CD4-positive, alpha-beta T cell treated with Interleukin-12 subunit alpha and Interleukin-12 subunit beta, for 1 hour (primary cell): ENCODE measurements at regions not wholly inside any gene's neighbourhood (a gene's known extent, or its start where the extent isn't known, plus 50 kb on each side); places are given as distances from the start of the nearest gene placed in this dataset.
"Not testable (repeated sequence)": the region's sequence is repeated elsewhere in the genome, so short reads cannot be mapped to it uniquely, and the experiment has no call there.

Experiments
- DNase-seq: peaks from one replicate; pipeline ENCODE4 v3.0.0-alpha.2; 2020

- no peak for DNase-seq
Measured at GRCh38 chr9:79489261-79490000, 82.3 kb upstream of the TLE4 start.

GRCh38 chr9:79490657-79491248, 81.0 kb upstream of the TLE4 start:
- no peak for DNase-seq

- no peak for DNase-seq
Measured at GRCh38 chr9:79492092-79493009, 79.4 kb upstream of the TLE4 start.

- not testable (repeated sequence) for DNase-seq
Measured at GRCh38 chr9:79500196-79500864, 71.4 kb upstream of the TLE4 start.

- DNase-seq, result no peak
Measured at GRCh38 chr9:79501546-79501945, 70.2 kb upstream of the TLE4 start.

GRCh38 chr9:79507801-79508200, 64.0 kb upstream of the TLE4 start:
- DNase-seq, result no peak

GRCh38 chr9:79512251-79512650, 59.5 kb upstream of the TLE4 start:
- DNase-seq, result no peak
